ENCODE measurements at regions not wholly inside any gene's neighbourhood (a gene's known extent, or its start where the extent isn't known, plus 50 kb on each side); places are given as distances from the start of the nearest gene placed in this dataset.
A peak's percentile ranks its signal among the peaks of the same experiment; 100 is the strongest.

- no peak for TF ChIP-seq PITX1 (CRISPR knock-in tag; IDR thresholded peaks at IDR 0.05)
- TF ChIP-seq ZNF34 (CRISPR knock-in tag; IDR thresholded peaks at IDR 0.05; ENCODE audit: borderline replicate concordance), result no peak
- TF ChIP-seq NFYC (CRISPR knock-in tag; IDR thresholded peaks at IDR 0.05), result no peak
- peak; percentile 83 for TF ChIP-seq MIXL1 (CRISPR knock-in tag; IDR thresholded peaks at IDR 0.05)
- no peak for TF ChIP-seq ZNF253 (CRISPR knock-in tag; IDR thresholded peaks at IDR 0.05; ENCODE audit: borderline replicate concordance)
- TF ChIP-seq PRPF4 (IDR thresholded peaks at IDR 0.05; ENCODE audit: low read depth, low read length, poor library complexity, severe bottlenecking), result no peak
- TF ChIP-seq, protein P1, sequence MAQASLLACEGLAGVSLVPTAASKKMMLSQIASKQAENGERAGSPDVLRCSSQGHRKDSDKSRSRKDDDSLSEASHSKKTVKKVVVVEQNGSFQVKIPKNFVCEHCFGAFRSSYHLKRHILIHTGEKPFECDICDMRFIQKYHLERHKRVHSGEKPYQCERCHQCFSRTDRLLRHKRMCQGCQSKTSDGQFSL (CRISPR knock-in tag; IDR thresholded peaks at IDR 0.05), result no peak
- TF ChIP-seq ZNF790 (CRISPR knock-in tag; IDR thresholded peaks at IDR 0.05; ENCODE audit: borderline replicate concordance), result no peak
- 0 out of 2 replicates have a peak, but pooled peaks have one; percentile 31 for TF ChIP-seq ZNF430 (CRISPR knock-in tag; IDR thresholded peaks at IDR 0.05)
- no peak for TF ChIP-seq CENPX (CRISPR knock-in tag; IDR thresholded peaks at IDR 0.05)
- no peak for TF ChIP-seq ZNF746 (CRISPR knock-in tag; IDR thresholded peaks at IDR 0.05)
- peak; percentile 60; the same call in 1 of the 2 replicates for TF ChIP-seq PPARG (CRISPR knock-in tag; conservative IDR thresholded peaks at IDR 0.05)
- peak; percentile 58; the same call in 1 of the 2 replicates for TF ChIP-seq ZBED4 (CRISPR knock-in tag; IDR thresholded peaks at IDR 0.05; ENCODE audit: borderline replicate concordance)
- no peak for TF ChIP-seq ATF4 (CRISPR knock-in tag; IDR thresholded peaks at IDR 0.05)
- no peak for TF ChIP-seq MED13 (CRISPR knock-in tag; IDR thresholded peaks at IDR 0.05)
- TF ChIP-seq ZSCAN22 (CRISPR knock-in tag; IDR thresholded peaks at IDR 0.05), result no peak
- no peak for TF ChIP-seq SMARCC2 (IDR thresholded peaks at IDR 0.05)
- no peak for TF ChIP-seq KDM3A (CRISPR knock-in tag; IDR thresholded peaks at IDR 0.05; ENCODE audit: low read depth)
- TF ChIP-seq MED8 (CRISPR knock-in tag; IDR thresholded peaks at IDR 0.05; ENCODE audit: insufficient replicate concordance), result no peak
- TF ChIP-seq DBP (CRISPR knock-in tag; IDR thresholded peaks at IDR 0.05; ENCODE audit: not compliant biosample characterization), result no peak
- TF ChIP-seq ARNTL (CRISPR knock-in tag; IDR thresholded peaks at IDR 0.05), result no peak
- no peak for TF ChIP-seq XRCC5 (optimal IDR thresholded peaks at IDR 0.05; ENCODE audit: low read length)
- 0 out of 2 replicates have a peak, but pooled peaks have one; percentile 29 for TF ChIP-seq ZNF331 (CRISPR knock-in tag; IDR thresholded peaks at IDR 0.05)
- TF ChIP-seq GATAD1 (CRISPR knock-in tag; IDR thresholded peaks at IDR 0.05), result no peak
- no peak for TF ChIP-seq ZFP62 (CRISPR knock-in tag; IDR thresholded peaks at IDR 0.05)
- TF ChIP-seq ZBTB7A (CRISPR knock-in tag; IDR thresholded peaks at IDR 0.05), result no peak
- TF ChIP-seq ARNT2 (CRISPR knock-in tag; IDR thresholded peaks at IDR 0.05; ENCODE audit: low read depth), result no peak
These were observed 269.4 kb downstream of the CTTN start (continued) for GRCh38 chr11:70667767-70668166.
